GM23248 (cell line): ENCODE measurements at regions not wholly inside any gene's neighbourhood (a gene's known extent, or its start where the extent isn't known, plus 50 kb on each side); places are given as distances from the start of the nearest gene placed in this dataset.
"Not testable (repeated sequence)": the region's sequence is repeated elsewhere in the genome, so short reads cannot be mapped to it uniquely, and the experiment has no call there.

ENCODE experiments used
- DNase-seq: peaks from one replicate; pipeline ENCODE4 v3.0.0-alpha.2; 2015
- H2AFZ ChIP-seq: fragments of 200-600 bp; sonication (generic); 2 replicates; pipeline ENCODE4 v1.6.1; 2016; ENCODE audit warnings: antibody characterized with exemption
- H3F3A ChIP-seq: fragments of 200-600 bp; sonication (generic); 2 replicates; pipeline ENCODE4 v1.6.1; 2016; ENCODE audit warnings: mild to moderate bottlenecking, antibody characterized with exemption, mixed run types; ENCODE audit not compliant: insufficient read depth
- H3K27ac ChIP-seq: fragments of 200-600 bp; sonication (generic); 2 replicates; pipeline ENCODE4 v1.5.1; 2016; ENCODE audit warnings: mild to moderate bottlenecking
- H3K27me3 ChIP-seq: fragments of 200-600 bp; sonication (generic); replicated peaks from 2 replicates; pipeline ENCODE4 v1.6.1; 2016; ENCODE audit warnings: mild to moderate bottlenecking; ENCODE audit not compliant: insufficient read depth
- H3K36me3 ChIP-seq: fragments of 200-600 bp; sonication (generic); 2 replicates; pipeline ENCODE4 v1.6.1; 2016; ENCODE audit warnings: low read depth, mild to moderate bottlenecking
- H3K4me1 ChIP-seq: fragments of 200-600 bp; sonication (generic); 2 replicates; pipeline ENCODE4 v1.6.1; 2016; ENCODE audit warnings: mild to moderate bottlenecking; ENCODE audit not compliant: insufficient read depth
- H3K4me2 ChIP-seq: fragments of 200-600 bp; sonication (generic); one replicate; pipeline ENCODE4 v1.6.1; 2016; ENCODE audit warnings: mild to moderate bottlenecking; ENCODE audit not compliant: unreplicated experiment
- H3K4me3 ChIP-seq: fragments of 200-600 bp; sonication (generic); 2 replicates; pipeline ENCODE4 v1.5.1; 2016; ENCODE audit warnings: mild to moderate bottlenecking
- H3K79me2 ChIP-seq: fragments of 200-600 bp; sonication (generic); 2 replicates; pipeline ENCODE4 v1.6.1; 2016; ENCODE audit warnings: mild to moderate bottlenecking; ENCODE audit not compliant: insufficient read depth
- H3K9ac ChIP-seq: fragments of 200-600 bp; sonication (generic); 2 replicates; pipeline ENCODE4 v1.6.1; 2016; ENCODE audit warnings: mild to moderate bottlenecking
- H3K9me2 ChIP-seq: fragments of 200-600 bp; sonication (generic); 2 replicates; pipeline ENCODE4 v1.6.1; 2016; ENCODE audit warnings: mixed run types, mild to moderate bottlenecking, moderate library complexity; ENCODE audit not compliant: insufficient read depth
- H3K9me3 ChIP-seq: fragments of 200-600 bp; sonication (generic); one replicate; pipeline ENCODE4 v1.6.1; 2017; ENCODE audit warnings: low read depth
- H4K20me1 ChIP-seq: fragments of 200-600 bp; sonication (generic); 2 replicates; pipeline ENCODE4 v1.6.0; 2016; ENCODE audit not compliant: insufficient read depth
- EZH2 ChIP-seq: fragments of 200-600 bp; sonication (generic); IDR thresholded peaks from 2 replicates; pipeline ENCODE4 v1.6.1; 2018; ENCODE audit warnings: antibody characterized with exemption, mild to moderate bottlenecking; ENCODE audit not compliant: insufficient read depth, poor library complexity, severe bottlenecking
- EZH2phosphoT487 ChIP-seq: fragments of 200-600 bp; sonication (generic); IDR thresholded peaks from 2 replicates; pipeline ENCODE4 v1.6.1; 2018; ENCODE audit warnings: antibody characterized with exemption, moderate library complexity, mild to moderate bottlenecking, low read depth; ENCODE audit not compliant: insufficient read depth
- WGBS, 2 experiments: methylation state at CpG; one replicate each; pipeline ENCODE4 v1.1.6; 2015 to 2017; ENCODE audit warnings: low lambda C conversion rate in 2 of 2, low coverage in 1 of 2; ENCODE audit errors: missing lambda C conversion rate in 2 of 2; 5-methylcytosine and 5-hydroxymethylcytosine counted together
- in situ Hi-C: fragments of 300-500 bp; cut with MboI; formaldehyde crosslinking; loops from 2 replicates; pipeline ENCODE4 v1.15.0; 2020

- no peak overlapping the region for H3K27ac ChIP-seq
- H3K4me2 ChIP-seq: no peak overlapping the region
- no peak overlapping the region for H3K9ac ChIP-seq
- no peaks in the 10 kb centered on the region for H4K20me1 ChIP-seq
- no peak for TF ChIP-seq EZH2phosphoT487
- no peak overlapping the region for H2AFZ ChIP-seq
- H3K9me2 ChIP-seq: no peaks in the 10 kb centered on the region
- H3K27me3 ChIP-seq: no peaks in the 10 kb centered on the region
- no peaks in the 10 kb centered on the region for H3F3A ChIP-seq
- no peaks in the 10 kb centered on the region for H3K79me2 ChIP-seq
- no peak overlapping the region for H3K4me3 ChIP-seq
- 78 to 82% methylated on average over 2 of the region's 2 CpGs for WGBS, 2 experiments
- H3K4me1 ChIP-seq: no peaks in the 10 kb centered on the region
- no peaks in the 10 kb centered on the region for H3K9me3 ChIP-seq
- in situ Hi-C loops: no loop called here
- H3K36me3 ChIP-seq: peaks cover 15% of the 10 kb centered on the region
- no peak for DNase-seq
Measured at GRCh38 chr12:100083308-100083707, 59.4 kb downstream of the BLTP3B start.

- H3K9me2 ChIP-seq, in situ Hi-C loops, H3F3A ChIP-seq, H3K27me3 ChIP-seq, H3K9me3 ChIP-seq, H3K4me1 ChIP-seq, H4K20me1 ChIP-seq, H2AFZ ChIP-seq, DNase-seq, H3K4me3 ChIP-seq, H3K9ac ChIP-seq, H3K79me2 ChIP-seq, H3K4me2 ChIP-seq, H3K27ac ChIP-seq: not testable (repeated sequence)
- WGBS, 2 experiments: 96 to 98% methylated on average over 3 of the region's 3 CpGs
- H3K36me3 ChIP-seq: peaks cover 17% of the 10 kb centered on the region
Measured at GRCh38 chr12:100078777-100079176, 63.9 kb downstream of the BLTP3B start.

- peak; percentile 18 for DNase-seq
- no peaks in the 10 kb centered on the region for H4K20me1 ChIP-seq
- H3K9me3 ChIP-seq: no peaks in the 10 kb centered on the region
- H3K27me3 ChIP-seq: no peaks in the 10 kb centered on the region
- in situ Hi-C loops: no loop called here
- no peaks in the 10 kb centered on the region for H3F3A ChIP-seq
- no peak overlapping the region for H3K9ac ChIP-seq
- no peaks in the 10 kb centered on the region for H3K4me1 ChIP-seq
- TF ChIP-seq EZH2phosphoT487 (no peak), EZH2 (no peak)
- peaks cover 5% of the 10 kb centered on the region; the same call in 1 of the 2 replicates for H3K79me2 ChIP-seq
- no peak overlapping the region for H2AFZ ChIP-seq
- H3K4me2 ChIP-seq: no peak overlapping the region
- H3K36me3 ChIP-seq: peaks cover 11% of the 10 kb centered on the region
- no peak overlapping the region for H3K4me3 ChIP-seq
- no peak overlapping the region for H3K27ac ChIP-seq
- 91 to 97% methylated on average over 3 of the region's 3 CpGs for WGBS, 2 experiments
- no peaks in the 10 kb centered on the region for H3K9me2 ChIP-seq
Measured at GRCh38 chr12:100077367-100077766, 65.3 kb downstream of the BLTP3B start.

GRCh38 chr12:100075598-100075997 is 67.1 kb downstream of the BLTP3B start:
- Histone ChIP-seq H3K36me3 (0 out of 2 replicates have a peak, but pooled peaks cover 5% of the 10 kb centered on the region), H3K4me2 (no peak overlapping the region), H3K9me3 (no peaks in the 10 kb centered on the region), H3K4me3 (no peak overlapping the region), H3K79me2 (peaks cover 5% of the 10 kb centered on the region; the same call in 1 of the 2 replicates), H3F3A (no peaks in the 10 kb centered on the region), H2AFZ (no peak overlapping the region), H3K9ac (no peak overlapping the region), H3K27me3 (no peaks in the 10 kb centered on the region), H3K9me2 (no peaks in the 10 kb centered on the region), H4K20me1 (no peaks in the 10 kb centered on the region), H3K4me1 (no peaks in the 10 kb centered on the region), H3K27ac (no peak overlapping the region)
- in situ Hi-C loops: no loop called here
- no peak for DNase-seq
- WGBS, 2 experiments: 100% methylated on average over 2 of the region's 2 CpGs
- no peak for TF ChIP-seq EZH2phosphoT487

GRCh38 chr12:100069795-100070194 is 72.9 kb downstream of the BLTP3B start:
- no peak for DNase-seq
- TF ChIP-seq EZH2phosphoT487: no peak
- no peak for TF ChIP-seq EZH2
- Histone ChIP-seq H3K27me3 (no peaks in the 10 kb centered on the region), H3K36me3 (peaks cover 29% of the 10 kb centered on the region), H3K4me3 (no peak overlapping the region), H2AFZ (no peak overlapping the region), H3K9ac (no peak overlapping the region), H3K79me2 (0 out of 2 replicates have a peak, but pooled peaks cover 13% of the 10 kb centered on the region), H3F3A (no peaks in the 10 kb centered on the region), H3K4me2 (no peak overlapping the region), H3K4me1 (no peaks in the 10 kb centered on the region), H4K20me1 (0 out of 2 replicates have a peak, but pooled peaks cover 3% of the 10 kb centered on the region), H3K27ac (no peak overlapping the region), H3K9me3 (no peaks in the 10 kb centered on the region), H3K9me2 (no peaks in the 10 kb centered on the region)
- in situ Hi-C loops: no loop called here
- 100% methylated on average over 1 of the region's 1 CpG for WGBS, 2 experiments
